ENCODE measurements at regions not wholly inside any gene's neighbourhood (a gene's known extent, or its start where the extent isn't known, plus 50 kb on each side); places are given as distances from the start of the nearest gene placed in this dataset.

GRCh38 chr6:144778056-144778455 is 492.9 kb downstream of the UTRN start:
- TF ChIP-seq POLR2AphosphoS5 (IDR thresholded peaks at IDR 0.05): no peak
- TF ChIP-seq CTCF (IDR thresholded peaks at IDR 0.05): no peak

Measured in upper lobe of left lung (tissue), 4 donors.